K562 (cell line): ENCODE measurements at regions not wholly inside any gene's neighbourhood (a gene's known extent, or its start where the extent isn't known, plus 50 kb on each side); places are given as distances from the start of the nearest gene placed in this dataset.

Source experiments
- ATAC-seq: fragments of 200-7000 bp; cut with Tn5 transposase; 3 replicates; pipeline ENCODE4 v1.9.1; 2020; ENCODE audit warnings: moderate library complexity
- BruUV-seq: library from RNA; stranded (reverse); fragments of 400-500 nt; replicated peaks from 2 replicates; lab custom pipeline; 2021; lab: Mats Ljungman, UMichigan
- CTCF ChIA-PET: fragments of 300-600 bp; formaldehyde crosslinking; extraction: SDS; loops from one replicate; lab custom pipeline; 2021; ENCODE audit warnings: low intra/inter-chr PET ratio; lab: Yijun Ruan, JAX
- POLR2A ChIA-PET: fragments of 300-600, 350-650 bp; sonication (Branson Sonifier 250); formaldehyde crosslinking; extraction: SDS; loops from one replicate; lab custom pipeline; 2021; ENCODE audit warnings: antibody characterized with exemption, inconsistent platforms; lab: Yijun Ruan, JAX
- DNase-seq, 4 experiments: peaks; one replicate each; pipeline versions ENCODE4 v3.0.0 to v3.0.0-alpha.2; 2011 to 2018; ENCODE audit warnings: low spot score in 3 of 4, mixed read lengths in 3 of 4; ENCODE audit errors: extremely low read depth in 1 of 4
- FAIRE-seq: peaks from 2 replicates; lab custom pipeline; 2011; peaks lifted over from hg19 to GRCh38; lab: Jason Lieb, UNC
- H2AFZ ChIP-seq: 2 replicates; pipeline ENCODE4 v1.6.0; 2011; ENCODE audit warnings: low read depth, low read length, control low read depth, inconsistent platforms
- H3K27ac ChIP-seq: fragments of 200-600 bp; 3 replicates; pipeline ENCODE4 v1.8.0; 2011; ENCODE audit warnings: low read depth, mild to moderate bottlenecking, control low read depth, inconsistent platforms, low read length, moderate library complexity, mixed read lengths; ENCODE audit errors: extremely low read depth
- H3K27me3 ChIP-seq, 2 experiments: fragments of 300-600 bp in 1 of 2; 2 replicates in 1 of 2; 3 replicates in 1 of 2; pipeline versions ENCODE4 v1.6.0 to v1.8.0; 2011; ENCODE audit warnings: inconsistent platforms in 2 of 2, low read length in 2 of 2, mild to moderate bottlenecking in 1 of 2, mixed read lengths in 1 of 2, moderate library complexity in 1 of 2; ENCODE audit not compliant: control insufficient read depth in 2 of 2, insufficient read depth in 2 of 2
- H3K36me3 ChIP-seq: fragments of 300-600 bp; 3 replicates; pipeline ENCODE4 v1.8.0; 2011; ENCODE audit warnings: mild to moderate bottlenecking, low read length, inconsistent platforms; ENCODE audit not compliant: control insufficient read depth, insufficient read depth
- H3K4me1 ChIP-seq, 2 experiments: fragments of 200-600 bp in 1 of 2; replicated peaks in 1 of 2; 2 replicates in 1 of 2; 3 replicates in 1 of 2; pipeline versions ENCODE4 v1.5.1 to v1.8.0; 2011; ENCODE audit warnings: inconsistent platforms in 2 of 2, low read length in 2 of 2, mild to moderate bottlenecking in 1 of 2, mixed read lengths in 1 of 2, moderate library complexity in 1 of 2; ENCODE audit not compliant: control insufficient read depth in 2 of 2, insufficient read depth in 2 of 2
- H3K4me2 ChIP-seq: 2 replicates; pipeline ENCODE4 v1.6.1; 2011; ENCODE audit warnings: low read length, control low read depth, inconsistent platforms, mixed read lengths; ENCODE audit not compliant: insufficient read depth
- H3K4me3 ChIP-seq: fragments of 200-600 bp; sonication (generic), shearing (Covaris generic); 2 replicates; pipeline ENCODE4 v1.5.1; 2016; ENCODE audit warnings: control low read depth, inconsistent platforms
- H3K79me2 ChIP-seq: fragments of 200-600 bp; 3 replicates; pipeline ENCODE4 v1.8.0; 2011; ENCODE audit warnings: low read length, inconsistent platforms; ENCODE audit not compliant: control insufficient read depth, insufficient read depth
- H3K9ac ChIP-seq, 2 experiments: 2 replicates each; pipeline versions ENCODE4 v1.6.0 to v1.6.1; 2011; ENCODE audit warnings: low read depth in 2 of 2, low read length in 2 of 2, control low read depth in 1 of 2, inconsistent platforms in 1 of 2, mild to moderate bottlenecking in 1 of 2, mixed read lengths in 1 of 2; ENCODE audit not compliant: insufficient read depth in 1 of 2
- H3K9me1 ChIP-seq: one replicate; pipeline ENCODE4 v1.6.0; 2011; ENCODE audit warnings: inconsistent platforms, mild to moderate bottlenecking, low read length, moderate library complexity; ENCODE audit not compliant: control insufficient read depth, insufficient read depth
- H3K9me3 ChIP-seq: replicated peaks from 2 replicates; pipeline ENCODE4 v1.5.1; 2011; ENCODE audit warnings: low read depth, low read length, inconsistent platforms; ENCODE audit not compliant: control insufficient read depth, insufficient read depth
- H4K20me1 ChIP-seq: replicated peaks from 2 replicates; pipeline ENCODE4 v1.6.1; 2011; ENCODE audit warnings: low read length, inconsistent platforms, mixed read lengths; ENCODE audit not compliant: control insufficient read depth, insufficient read depth
- CXXC5 ChIP-seq: fragments of 250-450 bp; sonication (Bioruptor Pico); IDR thresholded peaks from 2 replicates; pipeline ENCODE4 v1.8.0; 2022; ENCODE audit warnings: inconsistent platforms, mild to moderate bottlenecking, moderate library complexity
- FOXJ3 ChIP-seq: sonication (generic); formaldehyde crosslinking; IDR thresholded peaks from 2 replicates; pipeline ENCODE4 v1.4.0; 2020; ENCODE audit warnings: mild to moderate bottlenecking, missing genetic modification reagents
- FOXM1 ChIP-seq, 2 experiments: fragments of 450-650 bp in 1 of 2; sonication (generic) in 1 of 2; formaldehyde crosslinking in 1 of 2; IDR thresholded peaks; 2 replicates each; pipeline versions ENCODE4 v1.6.1 to v1.9.0; 2017 to 2022; ENCODE audit warnings: low read depth in 2 of 2, mild to moderate bottlenecking in 2 of 2, missing genetic modification reagents in 1 of 2, moderate library complexity in 1 of 2
- FOXP4 ChIP-seq: sonication (generic); formaldehyde crosslinking; IDR thresholded peaks from 2 replicates; pipeline ENCODE4 v1.8.0; 2022; ENCODE audit warnings: mild to moderate bottlenecking, missing genetic modification reagents, borderline replicate concordance
- HEY1 ChIP-seq: fragments of 250-450 bp; sonication (Bioruptor Pico); IDR thresholded peaks from 2 replicates; pipeline ENCODE4 v1.5.0; 2020; ENCODE audit warnings: mild to moderate bottlenecking, moderate library complexity, borderline replicate concordance
- HSF4 ChIP-seq: fragments of 250-450 bp; sonication (Bioruptor Pico); IDR thresholded peaks from 2 replicates; pipeline ENCODE4 v2.1.2; 2022; ENCODE audit warnings: mild to moderate bottlenecking, moderate library complexity, borderline replicate concordance
- KLF1 ChIP-seq: fragments of 450-650 bp; IDR thresholded peaks from 2 replicates; pipeline ENCODE4 v1.6.1; 2016; ENCODE audit warnings: missing genetic modification characterization, missing compliant biosample characterization
- NR3C1 ChIP-seq: sonication (generic); formaldehyde crosslinking; IDR thresholded peaks from 2 replicates; pipeline ENCODE4 v1.8.1; 2022; ENCODE audit warnings: missing genetic modification reagents
- ZBTB7A ChIP-seq: IDR thresholded peaks from 2 replicates; pipeline ENCODE4 v1.6.1; 2011; ENCODE audit warnings: low read depth, mild to moderate bottlenecking, low read length, moderate library complexity, borderline replicate concordance; ENCODE audit not compliant: control insufficient read depth
- ZNF184 ChIP-seq: sonication (generic); formaldehyde crosslinking; IDR thresholded peaks from 2 replicates; pipeline ENCODE4 v1.5.0; 2020; ENCODE audit warnings: missing genetic modification reagents
- WGBS: fragments of 100-300 bp; shearing (Covaris generic); methylation state at CpG from one replicate; pipeline ENCODE4 v1.1.6; 2016; ENCODE audit warnings: low coverage, mixed read lengths; ENCODE audit not compliant: insufficient coverage; ENCODE audit errors: missing lambda C conversion rate; 5-methylcytosine and 5-hydroxymethylcytosine counted together
- in situ Hi-C: fragments of 300-500 bp; cut with MboI; formaldehyde crosslinking; loops from 4 replicates; pipeline ENCODE4 v1.15.0; 2018; ENCODE audit warnings: inconsistent platforms, mixed read lengths
- intact Hi-C: fragments of 100-400 bp; cut with micrococcal nuclease; formaldehyde crosslinking; loops from 2 replicates; pipeline ENCODE4 v1.14.2; 2022

GRCh38 chr4:66294638-66295037 is 624.3 kb upstream of the EPHA5 start:
- Histone ChIP-seq H3K4me3 (no peak overlapping the region), H3K9me1 (no peaks in the 10 kb centered on the region), H3K79me2 (no peaks in the 10 kb centered on the region), H3K9ac (no peak overlapping the region), H4K20me1 (no peaks in the 10 kb centered on the region), H3K9me3 (0 out of 2 replicates have a peak, but pooled peaks cover 1% of the 10 kb centered on the region), H3K27me3 (no peaks in the 10 kb centered on the region), H3K4me2 (no peak overlapping the region), H2AFZ (no peak overlapping the region), H3K36me3 (no peaks in the 10 kb centered on the region), H3K27ac (no peak overlapping the region), H3K4me1 (no peaks in the 10 kb centered on the region)
- no peak for ATAC-seq
- CTCF ChIA-PET: no interaction called here
- 3% methylated on average over 5 of the region's 5 CpGs for WGBS
- no peak for DNase-seq
- intact Hi-C loops: no loop called here
- no TSS peak for BruUV-seq
- TF ChIP-seq FOXM1 (IDR thresholded peaks at IDR 0.05; ENCODE audit: low read depth) (no peak), FOXM1 (CRISPR knock-in tag; IDR thresholded peaks at IDR 0.05; ENCODE audit: low read depth) (no peak), HEY1 (CRISPR knock-in tag) (no peak), KLF1 (tag) (no peak), FOXJ3 (no peak), ZBTB7A (no peak), NR3C1 (CRISPR knock-in tag) (no peak), CXXC5 (CRISPR knock-in tag) (no peak), HSF4 (CRISPR knock-in tag) (no peak), FOXP4 (CRISPR knock-in tag) (no peak), ZNF184 (CRISPR knock-in tag) (no peak)
- POLR2A ChIA-PET: no interaction called here
- FAIRE-seq: no peak
- in situ Hi-C loops: no loop called here
